ENCODE measurements at regions not wholly inside any gene's neighbourhood (a gene's known extent, or its start where the extent isn't known, plus 50 kb on each side); places are given as distances from the start of the nearest gene placed in this dataset.

DNA sequence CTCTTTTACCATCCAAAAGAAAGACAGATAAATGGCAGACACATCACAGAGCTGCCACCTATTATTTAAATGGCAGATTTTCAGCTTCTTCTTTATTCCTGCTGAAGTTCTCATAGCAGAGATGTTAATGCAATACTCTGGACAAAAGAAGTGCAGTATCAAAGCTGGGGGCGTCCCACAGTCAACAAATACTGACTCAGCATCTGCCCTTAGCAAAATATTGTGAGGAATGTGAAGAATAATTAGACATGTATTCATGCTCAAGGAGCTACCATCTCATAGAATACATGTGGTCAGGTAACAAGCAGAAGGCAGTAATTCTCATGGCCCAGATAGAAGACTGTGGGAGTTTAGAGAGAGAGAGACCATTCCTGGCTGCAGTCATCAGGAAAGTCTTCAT is 108.0 kb upstream of the TANK start:
- Histone ChIP-seq H3K9me1 (ENCODE audit: control insufficient read depth, extremely low read depth, insufficient read depth, low read length) (no peaks in the 10 kb centered on the region), H3K4me3 (ENCODE audit: control insufficient read depth in 2 of 3, extremely low read depth in 1 of 3, insufficient read depth in 2 of 3, low read depth in 1 of 3, low read length in 3 of 3) (no peak overlapping the region), H2AFZ (ENCODE audit: control insufficient read depth, low read length) (no peak overlapping the region), H3K4me2 (ENCODE audit: control insufficient read depth, extremely low read depth, insufficient read depth, low read depth, low read length) (no peak overlapping the region), H4K20me1 (ENCODE audit: control insufficient read depth, extremely low read depth, insufficient read depth, low read length) (no peaks in the 10 kb centered on the region), H3K4me1 (ENCODE audit: control insufficient read depth, extremely low read depth, insufficient read depth, low read length) (no peaks in the 10 kb centered on the region), H3K27me3 (ENCODE audit: control insufficient read depth, extremely low read depth, insufficient read depth, low read length) (no peaks in the 10 kb centered on the region), H3K36me3 (ENCODE audit: control insufficient read depth in 2 of 2, extremely low read depth in 1 of 2, insufficient read depth in 2 of 2, low read length in 2 of 2) (no peaks in the 10 kb centered on the region), H3K79me2 (ENCODE audit: control insufficient read depth, insufficient read depth, low read length) (no peaks in the 10 kb centered on the region), H3K27ac (ENCODE audit: control insufficient read depth, insufficient read depth, low read length) (no peak overlapping the region), H3K9ac (ENCODE audit: control insufficient read depth, extremely low read depth, insufficient read depth, low read length) (no peak overlapping the region), H3K9me3 (ENCODE audit: control insufficient read depth, low read depth, low read length) (no peaks in the 10 kb centered on the region)
- DNase-seq (ENCODE audit: low read depth, low spot score), result no peak
- no peak for FAIRE-seq
- TF ChIP-seq, protein P1, sequence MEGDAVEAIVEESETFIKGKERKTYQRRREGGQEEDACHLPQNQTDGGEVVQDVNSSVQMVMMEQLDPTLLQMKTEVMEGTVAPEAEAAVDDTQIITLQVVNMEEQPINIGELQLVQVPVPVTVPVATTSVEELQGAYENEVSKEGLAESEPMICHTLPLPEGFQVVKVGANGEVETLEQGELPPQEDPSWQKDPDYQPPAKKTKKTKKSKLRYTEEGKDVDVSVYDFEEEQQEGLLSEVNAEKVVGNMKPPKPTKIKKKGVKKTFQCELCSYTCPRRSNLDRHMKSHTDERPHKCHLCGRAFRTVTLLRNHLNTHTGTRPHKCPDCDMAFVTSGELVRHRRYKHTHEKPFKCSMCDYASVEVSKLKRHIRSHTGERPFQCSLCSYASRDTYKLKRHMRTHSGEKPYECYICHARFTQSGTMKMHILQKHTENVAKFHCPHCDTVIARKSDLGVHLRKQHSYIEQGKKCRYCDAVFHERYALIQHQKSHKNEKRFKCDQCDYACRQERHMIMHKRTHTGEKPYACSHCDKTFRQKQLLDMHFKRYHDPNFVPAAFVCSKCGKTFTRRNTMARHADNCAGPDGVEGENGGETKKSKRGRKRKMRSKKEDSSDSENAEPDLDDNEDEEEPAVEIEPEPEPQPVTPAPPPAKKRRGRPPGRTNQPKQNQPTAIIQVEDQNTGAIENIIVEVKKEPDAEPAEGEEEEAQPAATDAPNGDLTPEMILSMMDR (optimal IDR thresholded peaks at IDR 0.05 in 1 of 3, IDR thresholded peaks at IDR 0.05 in 1 of 3, conservative IDR thresholded peaks at IDR 0.05 in 1 of 3; ENCODE audit: extremely low read depth in 1 of 3, insufficient read depth in 2 of 3, low read length in 3 of 3), result no peak
- TF ChIP-seq EZH2 (IDR thresholded peaks at IDR 0.05; ENCODE audit: low read length), result no peak
- dilution Hi-C loops (cut with MboI; ENCODE audit: extremely low pct_ligation_motif_present, low sequenced_read_pairs), result no loop called here

DNA sequence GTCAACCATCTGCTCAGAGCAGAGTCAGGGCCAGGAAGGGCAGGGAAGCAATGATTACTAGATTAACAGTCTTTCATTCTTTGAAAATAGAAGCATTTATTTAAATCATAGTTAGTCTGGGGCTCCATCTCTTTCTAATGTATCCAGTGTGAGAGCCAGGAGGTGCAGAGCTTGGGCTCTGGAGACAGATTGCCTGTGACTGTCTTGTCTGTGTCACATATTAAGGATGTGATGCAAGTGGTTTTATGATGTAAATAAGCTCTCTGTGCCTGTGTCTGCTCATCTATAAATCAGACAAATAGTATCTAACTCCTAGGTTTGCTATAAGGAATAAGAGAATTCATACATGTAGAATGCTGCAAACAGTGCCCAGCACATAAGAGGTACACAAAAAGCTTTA is 104.9 kb upstream of the TANK start:
- dilution Hi-C loops (cut with MboI; ENCODE audit: extremely low pct_ligation_motif_present, low sequenced_read_pairs), result no loop called here
- H3K79me2 ChIP-seq (ENCODE audit: control insufficient read depth, insufficient read depth, low read length), result no peaks in the 10 kb centered on the region
- H3K4me2 ChIP-seq (ENCODE audit: control insufficient read depth, extremely low read depth, insufficient read depth, low read depth, low read length), result no peak overlapping the region
- H3K4me1 ChIP-seq (ENCODE audit: control insufficient read depth, extremely low read depth, insufficient read depth, low read length), result no peaks in the 10 kb centered on the region
- no peak overlapping the region for H3K9ac ChIP-seq (ENCODE audit: control insufficient read depth, extremely low read depth, insufficient read depth, low read length)
- TF ChIP-seq EZH2 (IDR thresholded peaks at IDR 0.05; ENCODE audit: low read length), result no peak
- TF ChIP-seq, protein P1 (optimal IDR thresholded peaks at IDR 0.05 in 1 of 3, IDR thresholded peaks at IDR 0.05 in 1 of 3, conservative IDR thresholded peaks at IDR 0.05 in 1 of 3; ENCODE audit: extremely low read depth in 1 of 3, insufficient read depth in 2 of 3, low read length in 3 of 3), result no peak
- FAIRE-seq (no peak), DNase-seq (ENCODE audit: low read depth, low spot score) (no peak)
- no peak overlapping the region for H2AFZ ChIP-seq (ENCODE audit: control insufficient read depth, low read length)
- H4K20me1 ChIP-seq (ENCODE audit: control insufficient read depth, extremely low read depth, insufficient read depth, low read length), result no peaks in the 10 kb centered on the region
- no peak overlapping the region for H3K27ac ChIP-seq (ENCODE audit: control insufficient read depth, insufficient read depth, low read length)
- no peaks in the 10 kb centered on the region for H3K9me1 ChIP-seq (ENCODE audit: control insufficient read depth, extremely low read depth, insufficient read depth, low read length)
- no peaks in the 10 kb centered on the region for H3K36me3 ChIP-seq (ENCODE audit: control insufficient read depth in 2 of 2, extremely low read depth in 1 of 2, insufficient read depth in 2 of 2, low read length in 2 of 2)
- no peak overlapping the region for H3K4me3 ChIP-seq (ENCODE audit: control insufficient read depth in 2 of 3, extremely low read depth in 1 of 3, insufficient read depth in 2 of 3, low read depth in 1 of 3, low read length in 3 of 3)
- H3K27me3 ChIP-seq (ENCODE audit: control insufficient read depth, extremely low read depth, insufficient read depth, low read length), result no peaks in the 10 kb centered on the region
- H3K9me3 ChIP-seq (ENCODE audit: control insufficient read depth, low read depth, low read length), result no peaks in the 10 kb centered on the region

All from keratinocyte (primary cell).